HG02938 (cell line): ENCODE measurements at regions not wholly inside any gene's neighbourhood (a gene's known extent, or its start where the extent isn't known, plus 50 kb on each side); places are given as distances from the start of the nearest gene placed in this dataset.
"Not testable (repeated sequence)": the region's sequence is repeated elsewhere in the genome, so short reads cannot be mapped to it uniquely, and the experiment has no call there.

Source experiments
- ATAC-seq: cut with Tn5 transposase; IDR thresholded peaks from one replicate; pipeline ENCODE4 v1.9.1; 2021; ENCODE audit warnings: mild to moderate bottlenecking, moderate library complexity; ENCODE audit not compliant: unreplicated experiment

GRCh38 chr18:1527805-1528204 lies 623.1 kb downstream of the ADCYAP1 start:
- ATAC-seq, result no peak

GRCh38 chr18:1528447-1528846 lies 623.8 kb downstream of the ADCYAP1 start:
- ATAC-seq, result no peak

GRCh38 chr18:1528964-1529509 lies 624.4 kb downstream of the ADCYAP1 start:
- ATAC-seq, result no peak

GRCh38 chr18:1530650-1531049 lies 626.0 kb downstream of the ADCYAP1 start:
- no peak for ATAC-seq

- no peak for ATAC-seq
Observed at GRCh38 chr18:1539276-1539675, 634.6 kb downstream of the ADCYAP1 start.

- no peak for ATAC-seq
Observed at GRCh38 chr18:1541478-1541877, 636.8 kb downstream of the ADCYAP1 start.

GRCh38 chr18:1542230-1542774 lies 637.6 kb downstream of the ADCYAP1 start:
- no peak for ATAC-seq

GRCh38 chr18:1544016-1544415 lies 639.3 kb downstream of the ADCYAP1 start:
- ATAC-seq, result no peak

- ATAC-seq, result not testable (repeated sequence)
Observed at GRCh38 chr18:1557711-1558110, 653.0 kb downstream of the ADCYAP1 start.

GRCh38 chr18:1559563-1559962 lies 654.9 kb downstream of the ADCYAP1 start:
- ATAC-seq, result no peak

- no peak for ATAC-seq
Observed at GRCh38 chr18:1564793-1565192, 660.1 kb downstream of the ADCYAP1 start.

- ATAC-seq, result no peak
Observed at GRCh38 chr18:1571206-1571605, 666.5 kb downstream of the ADCYAP1 start.

- ATAC-seq, result no peak
Observed at GRCh38 chr18:1573732-1574131, 669.1 kb downstream of the ADCYAP1 start.

- no peak for ATAC-seq
Observed at GRCh38 chr18:1575084-1575483, 670.4 kb downstream of the ADCYAP1 start.

- ATAC-seq, result no peak
Observed at GRCh38 chr18:1578505-1578904, 673.8 kb downstream of the ADCYAP1 start.

GRCh38 chr18:1581581-1581980 lies 676.9 kb downstream of the ADCYAP1 start:
- no peak for ATAC-seq

GRCh38 chr18:1585881-1586488 lies 681.3 kb downstream of the ADCYAP1 start:
- peak; percentile 76 for ATAC-seq

GRCh38 chr18:1593091-1593490 lies 688.4 kb downstream of the ADCYAP1 start:
- no peak for ATAC-seq

- ATAC-seq, result no peak
Observed at GRCh38 chr18:1595195-1595594, 690.5 kb downstream of the ADCYAP1 start.

GRCh38 chr18:1599196-1599595 lies 694.5 kb downstream of the ADCYAP1 start:
- ATAC-seq, result no peak

- no peak for ATAC-seq
Observed at GRCh38 chr18:1604751-1605150, 700.1 kb downstream of the ADCYAP1 start.

GRCh38 chr18:1618364-1618763 lies 713.7 kb downstream of the ADCYAP1 start:
- no peak for ATAC-seq

- ATAC-seq, result no peak
Observed at GRCh38 chr18:1619507-1619906, 714.8 kb downstream of the ADCYAP1 start.
